IMR-90 (cell line): ENCODE measurements at regions not wholly inside any gene's neighbourhood (a gene's known extent, or its start where the extent isn't known, plus 50 kb on each side); places are given as distances from the start of the nearest gene placed in this dataset.
A peak's percentile ranks its signal among the peaks of the same experiment; 100 is the strongest.

Experiments used
- ATAC-seq: fragments of 200-7000 bp; cut with Tn5 transposase; 2 replicates; pipeline ENCODE4 v1.9.1; 2020; ENCODE audit warnings: low read depth, mild to moderate bottlenecking, moderate library complexity
- BruUV-seq: library from RNA; stranded (reverse); fragments of 400-500 nt; replicated peaks from 2 replicates; lab custom pipeline; 2021; lab: Mats Ljungman, UMichigan
- CTCF ChIA-PET: fragments of 300-600 bp; formaldehyde crosslinking; extraction: SDS; loops from one replicate; lab custom pipeline; 2021; ENCODE audit warnings: antibody characterized with exemption; lab: Yijun Ruan, JAX
- POLR2A ChIA-PET: fragments of 300-600 bp; sonication (Branson Sonifier 250); formaldehyde crosslinking; loops from one replicate; lab custom pipeline; 2022; ENCODE audit warnings: antibody characterized with exemption; ENCODE audit not compliant: unreplicated experiment; lab: Charles Lee
- DNase-seq: peaks from one replicate; pipeline ENCODE4 v3.0.0; 2013
- H2AFZ ChIP-seq: replicated peaks from 2 replicates; pipeline ENCODE3; 2013; ENCODE audit warnings: low read length, mild to moderate bottlenecking; ENCODE audit not compliant: poor library complexity
- H2AK5ac ChIP-seq: 2 replicates; pipeline ENCODE4 v1.6.1; 2013; ENCODE audit warnings: low read depth, low read length, inconsistent platforms
- H2AK9ac ChIP-seq: replicated peaks from 2 replicates; pipeline ENCODE3; 2013; ENCODE audit warnings: mild to moderate bottlenecking, low read depth, low read length, moderate library complexity; ENCODE audit not compliant: poor library complexity
- H2BK120ac ChIP-seq: 2 replicates; pipeline ENCODE4 v1.6.1; 2013; ENCODE audit warnings: low read depth, low read length, inconsistent platforms
- H2BK15ac ChIP-seq: 3 replicates; pipeline ENCODE4 v1.6.1; 2013; ENCODE audit warnings: low read depth, low read length, inconsistent platforms
- H2BK20ac ChIP-seq: 2 replicates; pipeline ENCODE4 v1.6.1; 2013; ENCODE audit warnings: low read depth, mild to moderate bottlenecking, inconsistent platforms, low read length, moderate library complexity
- H2BK5ac ChIP-seq: 2 replicates; pipeline ENCODE4 v1.6.1; 2013; ENCODE audit warnings: mild to moderate bottlenecking, low read depth, low read length, inconsistent platforms; ENCODE audit not compliant: poor library complexity, severe bottlenecking
- H3K14ac ChIP-seq: replicated peaks from 2 replicates; pipeline ENCODE4 v1.6.1; 2013; ENCODE audit warnings: low read depth, low read length, inconsistent platforms
- H3K18ac ChIP-seq: 2 replicates; pipeline ENCODE4 v1.6.1; 2013; ENCODE audit warnings: low read depth, low read length, control low read depth
- H3K23ac ChIP-seq: 2 replicates; pipeline ENCODE4 v1.6.1; 2013; ENCODE audit warnings: low read depth, low read length, inconsistent platforms
- H3K27ac ChIP-seq: 2 replicates; pipeline ENCODE4 v1.5.1; 2013; ENCODE audit warnings: mild to moderate bottlenecking, control low read depth, low read length; ENCODE audit not compliant: insufficient read depth
- H3K27me3 ChIP-seq: 2 replicates; pipeline ENCODE4 v1.6.1; 2013; ENCODE audit warnings: low read length; ENCODE audit not compliant: control insufficient read depth, insufficient read depth
- H3K36me3 ChIP-seq: 2 replicates; pipeline ENCODE4 v1.6.1; 2013; ENCODE audit warnings: low read length, mixed read lengths; ENCODE audit not compliant: control insufficient read depth, insufficient read depth
- H3K4ac ChIP-seq: 2 replicates; pipeline ENCODE4 v1.6.1; 2013; ENCODE audit warnings: low read depth, low read length, inconsistent platforms
- H3K4me1 ChIP-seq: 2 replicates; pipeline ENCODE4 v1.6.1; 2013; ENCODE audit warnings: low read length, mixed read lengths; ENCODE audit not compliant: control insufficient read depth, insufficient read depth
- H3K4me2 ChIP-seq: 2 replicates; pipeline ENCODE4 v1.6.1; 2013; ENCODE audit warnings: low read depth, mild to moderate bottlenecking, control low read depth, low read length, moderate library complexity
- H3K4me3 ChIP-seq: 2 replicates; pipeline ENCODE4 v1.5.1; 2013; ENCODE audit warnings: low read depth, mild to moderate bottlenecking, control low read depth, low read length, moderate library complexity; ENCODE audit not compliant: insufficient read depth
- H3K56ac ChIP-seq: 2 replicates; pipeline ENCODE4 v1.6.1; 2013; ENCODE audit warnings: low read length, inconsistent platforms; ENCODE audit not compliant: insufficient read depth; ENCODE audit errors: extremely low read depth
- H3K79me1 ChIP-seq, 2 experiments: 2 replicates each; pipeline ENCODE4 v1.6.1; 2013; ENCODE audit warnings: low read length in 2 of 2, inconsistent platforms in 1 of 2, low read depth in 1 of 2
- H3K9ac ChIP-seq: 2 replicates; pipeline ENCODE4 v1.6.1; 2013; ENCODE audit warnings: low read depth, low read length, control low read depth
- H3K9me1 ChIP-seq: 2 replicates; pipeline ENCODE4 v1.6.1; 2013; ENCODE audit warnings: low read length, inconsistent platforms; ENCODE audit not compliant: insufficient read depth
- H3K9me3 ChIP-seq: 2 replicates; pipeline ENCODE4 v1.6.1; 2013; ENCODE audit warnings: low read length; ENCODE audit not compliant: control insufficient read depth, insufficient read depth
- H4K20me1 ChIP-seq: 2 replicates; pipeline ENCODE4 v1.6.1; 2013; ENCODE audit warnings: low read length, inconsistent platforms; ENCODE audit not compliant: insufficient read depth
- H4K5ac ChIP-seq: 2 replicates; pipeline ENCODE4 v1.6.1; 2013; ENCODE audit warnings: mild to moderate bottlenecking, low read depth, low read length, control low read depth
- H4K8ac ChIP-seq, 2 experiments: 2 replicates each; pipeline ENCODE4 v1.6.1; 2013; ENCODE audit warnings: low read depth in 2 of 2, low read length in 2 of 2, control low read depth in 1 of 2, inconsistent platforms in 1 of 2
- H4K91ac ChIP-seq: 2 replicates; pipeline ENCODE4 v1.6.1; 2013; ENCODE audit warnings: low read depth, low read length, inconsistent platforms; ENCODE audit not compliant: insufficient read depth
- BHLHE40 ChIP-seq: fragments of 150-350 bp; IDR thresholded peaks from 2 replicates; pipeline ENCODE4 v1.6.1; 2016; ENCODE audit warnings: mild to moderate bottlenecking, low read depth, low read length
- CEBPB ChIP-seq: IDR thresholded peaks from 2 replicates; pipeline ENCODE4 v1.6.1; 2012; ENCODE audit warnings: low read depth, low read length, improper control_type of control experiment
- CHD1 ChIP-seq: IDR thresholded peaks from 2 replicates; pipeline ENCODE4 v1.6.1; 2012; ENCODE audit warnings: low read depth, low read length, improper control_type of control experiment
- ELK1 ChIP-seq: fragments of 150-350 bp; IDR thresholded peaks from 2 replicates; pipeline ENCODE4 v1.6.1; 2016; ENCODE audit warnings: low read depth, mild to moderate bottlenecking, low read length, moderate library complexity, borderline replicate concordance
- FOS ChIP-seq: fragments of 150-350 bp; IDR thresholded peaks from 2 replicates; pipeline ENCODE4 v1.6.1; 2016; ENCODE audit warnings: low read depth, low read length
- MAFK ChIP-seq: IDR thresholded peaks from 2 replicates; pipeline ENCODE4 v1.6.1; 2012; ENCODE audit warnings: low read depth, low read length, improper control_type of control experiment
- MAZ ChIP-seq: IDR thresholded peaks from 2 replicates; pipeline ENCODE4 v1.6.1; 2012; ENCODE audit warnings: low read depth, mild to moderate bottlenecking, low read length, improper control_type of control experiment, moderate library complexity, borderline replicate concordance
- MXI1 ChIP-seq: IDR thresholded peaks from 2 replicates; pipeline ENCODE4 v1.6.1; 2012; ENCODE audit warnings: low read depth, mild to moderate bottlenecking, low read length, moderate library complexity, borderline replicate concordance
- NFE2L2 ChIP-seq: fragments of 150-350 bp; IDR thresholded peaks from 2 replicates; pipeline ENCODE4 v1.6.1; 2016; ENCODE audit warnings: low read depth, mild to moderate bottlenecking, low read length
- POLR2A ChIP-seq: IDR thresholded peaks from 2 replicates; pipeline ENCODE4 v1.6.1; 2012; ENCODE audit warnings: mild to moderate bottlenecking, low read depth, low read length
- RAD21 ChIP-seq: IDR thresholded peaks from 2 replicates; pipeline ENCODE4 v1.6.1; 2012; ENCODE audit warnings: low read length, improper control_type of control experiment
- RCOR1 ChIP-seq: IDR thresholded peaks from 2 replicates; pipeline ENCODE4 v1.6.1; 2012; ENCODE audit warnings: mild to moderate bottlenecking, low read length, improper control_type of control experiment; ENCODE audit not compliant: insufficient replicate concordance
- RFX5 ChIP-seq: IDR thresholded peaks from 2 replicates; pipeline ENCODE4 v1.8.0; 2012; ENCODE audit warnings: low read depth, mild to moderate bottlenecking, low read length, moderate library complexity
- SMC3 ChIP-seq: fragments of 150-350 bp; IDR thresholded peaks from 2 replicates; pipeline ENCODE4 v1.6.1; 2016; ENCODE audit warnings: low read depth, mild to moderate bottlenecking, antibody characterized with exemption, low read length, moderate library complexity
- WGBS, 2 experiments: methylation state at CpG; one replicate each; pipeline versions ENCODE4 v1.1.5 to v1.1.7; 2013; ENCODE audit warnings: missing lambda C conversion rate in 2 of 2; ENCODE audit not compliant: insufficient read length in 1 of 2; ENCODE audit errors: extremely low coverage in 2 of 2; 5-methylcytosine and 5-hydroxymethylcytosine counted together
- dilution Hi-C: fragments of 300-500 bp; cut with HindIII; formaldehyde crosslinking; loops from one replicate; pipeline ENCODE4 v1.14.3; 2018; ENCODE audit warnings: low sequenced_read_pairs; ENCODE audit not compliant: unreplicated experiment
- in situ Hi-C: fragments of 300-500 bp; cut with MboI; formaldehyde crosslinking; loops from 3 replicates; pipeline ENCODE4 v1.14.3; 2019; ENCODE audit warnings: low sequenced_read_pairs, inconsistent platforms, mixed read lengths
- intact Hi-C: fragments of 100-400 bp; cut with micrococcal nuclease; formaldehyde crosslinking; loops from 2 replicates; pipeline ENCODE4 v1.10.0; 2022
- TF ChIP-seq, protein P1 (sequence below): conservative IDR thresholded peaks from 2 replicates; pipeline ENCODE4 v1.5.1; 2012; ENCODE audit warnings: mild to moderate bottlenecking, low read depth, low read length, improper control_type of control experiment
- TF ChIP-seq, protein P2 (sequence below): fragments of 150-350 bp; IDR thresholded peaks from 2 replicates; pipeline ENCODE4 v1.6.1; 2017; ENCODE audit warnings: mild to moderate bottlenecking, antibody characterized with exemption, low read length, low read depth

DNA sequence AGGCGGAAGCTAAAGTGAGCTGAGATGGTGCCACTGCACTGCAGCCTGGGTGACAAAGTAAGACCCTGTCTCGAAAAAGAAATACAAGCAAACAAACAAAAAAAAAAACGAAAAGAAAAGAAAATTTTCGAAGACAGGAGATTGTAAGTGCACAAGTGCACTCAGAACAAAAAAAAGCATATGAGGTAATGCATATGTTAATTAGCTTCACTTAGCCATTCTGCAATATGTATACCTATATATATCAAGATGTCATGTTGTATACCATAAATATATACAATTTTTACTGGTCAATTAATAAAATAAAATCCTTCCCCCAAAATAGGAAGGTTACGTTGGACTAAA is 127.5 kb downstream of the RIN2 start:
- Histone ChIP-seq H3K27ac (peak overlapping the region; percentile 100), H2BK120ac (peak overlapping the region; percentile 94; the same call in 1 of the 2 replicates), H3K4me1 (peaks cover 37% of the 10 kb centered on the region), H3K79me1 (peaks cover 7 to 63% of the 10 kb centered on the region in 2 experiments; a peak in 3 of 4 replicates), H3K23ac (no peak overlapping the region), H3K4me3 (no peak overlapping the region), H2AK9ac (no peak overlapping the region), H3K36me3 (peaks cover 3% of the 10 kb centered on the region), H4K5ac (no peak overlapping the region), H3K18ac (peak overlapping the region; percentile 74; the same call in 1 of the 2 replicates), H3K4ac (peak overlapping the region; percentile 97), H2BK15ac (peak overlapping the region; percentile 86; the same call in 1 of the 3 replicates), H4K8ac (peak overlapping the region; percentile 75 to 87), H3K9me3 (no peaks in the 10 kb centered on the region), H2BK5ac (peak overlapping the region; percentile 97), H3K27me3 (no peaks in the 10 kb centered on the region), H2BK20ac (peak overlapping the region; percentile 33; the same call in 1 of the 2 replicates), H3K4me2 (peak overlapping the region; percentile 28; the same call in 1 of the 2 replicates), H2AFZ (no peak overlapping the region), H3K56ac (peak overlapping the region; percentile 96; the same call in 1 of the 2 replicates), H3K14ac (peak overlapping the region; percentile 58; the same call in 1 of the 2 replicates), H3K9ac (no peak overlapping the region; the same call in 1 of the 2 replicates), H3K9me1 (peaks cover 9% of the 10 kb centered on the region), H4K20me1 (no peaks in the 10 kb centered on the region), H2AK5ac (peak overlapping the region; percentile 95), H4K91ac (peak overlapping the region; percentile 91)
- ATAC-seq (no peak), DNase-seq (no peak)
- TF ChIP-seq CHD1 (no peak), RAD21 (no peak), CEBPB (no peak), MAFK (no peak), RCOR1 (no peak), BHLHE40 (no peak), POLR2A (no peak), FOS (no peak), MXI1 (no peak), NFE2L2 (no peak), SMC3 (no peak), RFX5 (no peak), MAZ (no peak), ELK1 (no peak)
- TF ChIP-seq, protein P1, sequence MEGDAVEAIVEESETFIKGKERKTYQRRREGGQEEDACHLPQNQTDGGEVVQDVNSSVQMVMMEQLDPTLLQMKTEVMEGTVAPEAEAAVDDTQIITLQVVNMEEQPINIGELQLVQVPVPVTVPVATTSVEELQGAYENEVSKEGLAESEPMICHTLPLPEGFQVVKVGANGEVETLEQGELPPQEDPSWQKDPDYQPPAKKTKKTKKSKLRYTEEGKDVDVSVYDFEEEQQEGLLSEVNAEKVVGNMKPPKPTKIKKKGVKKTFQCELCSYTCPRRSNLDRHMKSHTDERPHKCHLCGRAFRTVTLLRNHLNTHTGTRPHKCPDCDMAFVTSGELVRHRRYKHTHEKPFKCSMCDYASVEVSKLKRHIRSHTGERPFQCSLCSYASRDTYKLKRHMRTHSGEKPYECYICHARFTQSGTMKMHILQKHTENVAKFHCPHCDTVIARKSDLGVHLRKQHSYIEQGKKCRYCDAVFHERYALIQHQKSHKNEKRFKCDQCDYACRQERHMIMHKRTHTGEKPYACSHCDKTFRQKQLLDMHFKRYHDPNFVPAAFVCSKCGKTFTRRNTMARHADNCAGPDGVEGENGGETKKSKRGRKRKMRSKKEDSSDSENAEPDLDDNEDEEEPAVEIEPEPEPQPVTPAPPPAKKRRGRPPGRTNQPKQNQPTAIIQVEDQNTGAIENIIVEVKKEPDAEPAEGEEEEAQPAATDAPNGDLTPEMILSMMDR: no peak
- TF ChIP-seq, protein P2, sequence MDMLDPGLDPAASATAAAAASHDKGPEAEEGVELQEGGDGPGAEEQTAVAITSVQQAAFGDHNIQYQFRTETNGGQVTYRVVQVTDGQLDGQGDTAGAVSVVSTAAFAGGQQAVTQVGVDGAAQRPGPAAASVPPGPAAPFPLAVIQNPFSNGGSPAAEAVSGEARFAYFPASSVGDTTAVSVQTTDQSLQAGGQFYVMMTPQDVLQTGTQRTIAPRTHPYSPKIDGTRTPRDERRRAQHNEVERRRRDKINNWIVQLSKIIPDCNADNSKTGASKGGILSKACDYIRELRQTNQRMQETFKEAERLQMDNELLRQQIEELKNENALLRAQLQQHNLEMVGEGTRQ: no peak
- dilution Hi-C loops (no loop called here), in situ Hi-C loops (loop anchor here (5.0 to 10.0 kb wide), 2 partner anchors 98 to 191 kb away; no protein-coding TSS in a partner anchor), intact Hi-C loops (loop anchor here (1.0 to 5.0 kb wide), 2 partner anchors 70 to 107 kb away; no protein-coding TSS in a partner anchor)
- no TSS peak for BruUV-seq
- no CpG with 5 or more reads among the region's 5 CpGs for WGBS, 2 experiments
- ChIA-PET POLR2A (interaction anchor here (0.5 to 1.5 kb wide), 6 partner anchors 8 to 128 kb away, joined by 3 to 7 read pairs (median 5); no protein-coding TSS in a partner anchor), CTCF (interaction anchor here (0.7 to 1.6 kb wide), 2 partner anchors 82 to 109 kb away, joined by 4 to 7 read pairs; no protein-coding TSS in a partner anchor)
